8988T (cell line): ENCODE measurements at regions not wholly inside any gene's neighbourhood (a gene's known extent, or its start where the extent isn't known, plus 50 kb on each side); places are given as distances from the start of the nearest gene placed in this dataset.

ENCODE experiments used
- DNase-seq: peaks from one replicate; pipeline ENCODE4 v3.0.0; 2011

DNA sequence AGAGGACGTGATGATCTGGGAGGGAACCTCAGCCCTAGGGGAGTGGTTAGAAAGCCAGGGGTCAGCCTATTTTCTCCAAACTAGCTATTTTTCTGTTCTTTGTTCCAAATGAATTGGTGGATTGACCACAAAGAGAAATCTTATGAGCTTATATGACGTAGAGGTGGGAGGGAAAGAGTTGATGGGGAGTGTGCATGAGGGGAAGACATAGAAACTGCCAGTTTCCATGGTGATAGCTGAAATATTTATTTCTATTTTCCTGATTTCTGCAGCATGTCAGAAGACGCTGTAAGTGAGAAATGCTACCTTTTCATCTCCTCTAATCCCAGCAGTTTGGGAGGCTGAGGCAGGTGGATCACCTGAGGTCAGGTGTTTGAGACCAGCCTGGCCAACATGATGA lies 51.4 kb upstream of the CISTR start:
- DNase-seq, result no peak

DNA sequence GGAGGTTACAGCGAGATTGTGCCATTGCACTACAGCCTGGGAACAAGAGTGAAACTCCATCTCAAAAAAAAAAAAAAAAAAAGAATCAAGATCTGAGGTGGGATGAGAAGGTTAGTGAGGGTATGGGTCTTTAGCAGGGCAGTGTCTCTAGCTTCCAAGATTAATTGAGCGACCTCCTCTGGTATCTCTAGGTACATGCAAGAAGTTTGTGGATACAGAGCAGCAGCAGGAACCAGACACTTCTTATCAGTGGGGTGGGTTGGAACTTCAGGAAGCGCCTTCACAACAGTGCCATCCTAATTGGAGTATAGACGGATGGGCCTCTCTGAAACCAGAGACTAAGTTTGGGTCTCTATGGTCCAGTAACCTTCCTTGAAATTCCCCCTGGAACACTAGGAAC lies 51.9 kb upstream of the CISTR start:
- no peak for DNase-seq

- DNase-seq, result no peak
These were observed 52.6 kb upstream of the CISTR start for GRCh38 chr12:53804429-53804828.

DNA sequence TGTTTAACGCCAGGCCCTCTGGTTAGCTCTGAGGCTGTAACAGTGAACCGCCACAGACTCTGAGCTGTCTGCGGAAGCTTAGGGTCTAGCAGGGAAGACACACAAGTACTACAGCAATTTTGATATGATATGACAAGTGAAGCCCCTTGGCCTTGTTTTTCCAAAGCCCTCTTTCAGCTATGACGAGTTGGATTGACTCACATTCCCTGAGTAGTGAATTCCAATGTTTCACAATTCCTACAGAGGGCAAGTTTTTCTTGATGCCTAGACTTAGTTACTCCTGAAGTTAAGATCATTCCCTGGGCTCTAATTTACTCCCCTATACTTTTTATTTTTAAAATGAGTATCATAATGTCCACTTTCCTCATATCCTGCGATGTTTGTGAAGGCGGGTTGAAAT lies 53.3 kb upstream of the CISTR start:
- no peak for DNase-seq

- no peak for DNase-seq
These were observed 54.0 kb upstream of the CISTR start for GRCh38 chr12:53805791-53806190.

- no peak for DNase-seq
These were observed 54.9 kb upstream of the CISTR start for GRCh38 chr12:53806721-53807120.

- no peak for DNase-seq
These were observed 55.6 kb upstream of the CISTR start for GRCh38 chr12:53807322-53807860.

- no peak for DNase-seq
These were observed 56.4 kb upstream of the CISTR start for GRCh38 chr12:53808023-53808705.

DNA sequence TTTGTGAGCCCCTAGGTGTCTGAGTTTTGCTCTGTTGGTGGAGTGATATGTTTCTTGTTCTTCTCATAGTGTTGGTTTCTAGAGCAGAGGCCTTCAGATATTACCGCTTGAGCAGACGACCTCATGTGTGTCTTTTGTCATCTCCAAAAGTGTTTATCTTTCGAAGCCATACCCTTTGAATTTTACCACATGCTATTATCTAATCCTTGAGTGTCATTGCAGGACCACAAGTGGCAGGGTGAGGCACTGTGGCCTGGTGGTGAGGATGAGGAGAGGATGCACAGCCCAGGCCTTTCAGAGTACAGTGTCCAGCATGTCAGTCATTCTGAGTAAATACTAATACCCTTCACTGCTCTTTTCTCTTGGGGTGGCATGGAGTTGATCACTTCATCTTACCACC lies 57.2 kb upstream of the CISTR start:
- DNase-seq, result no peak

GRCh38 chr12:53810950-53811349 lies 59.2 kb upstream of the CISTR start:
- no peak for DNase-seq

DNA sequence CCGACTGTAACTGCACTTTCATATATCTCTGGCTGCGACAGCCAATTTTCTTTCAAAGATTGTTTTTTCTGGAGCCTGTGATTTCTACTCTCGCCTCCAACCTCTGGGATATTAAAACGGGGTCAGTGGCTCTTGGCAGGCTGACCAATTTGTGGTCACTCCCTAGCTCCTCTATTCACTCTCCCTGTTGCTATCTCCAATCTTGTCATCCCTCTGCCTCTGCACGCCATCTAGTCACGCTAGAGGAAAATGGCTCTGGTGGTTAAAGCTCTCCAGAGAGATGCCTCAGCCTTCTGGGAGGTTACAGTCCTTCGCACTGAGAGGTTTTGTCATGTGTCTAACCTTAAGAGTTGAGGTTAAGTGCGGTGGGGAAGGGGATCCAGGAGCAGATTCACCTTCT lies 59.8 kb upstream of the CISTR start:
- no peak for DNase-seq

DNA sequence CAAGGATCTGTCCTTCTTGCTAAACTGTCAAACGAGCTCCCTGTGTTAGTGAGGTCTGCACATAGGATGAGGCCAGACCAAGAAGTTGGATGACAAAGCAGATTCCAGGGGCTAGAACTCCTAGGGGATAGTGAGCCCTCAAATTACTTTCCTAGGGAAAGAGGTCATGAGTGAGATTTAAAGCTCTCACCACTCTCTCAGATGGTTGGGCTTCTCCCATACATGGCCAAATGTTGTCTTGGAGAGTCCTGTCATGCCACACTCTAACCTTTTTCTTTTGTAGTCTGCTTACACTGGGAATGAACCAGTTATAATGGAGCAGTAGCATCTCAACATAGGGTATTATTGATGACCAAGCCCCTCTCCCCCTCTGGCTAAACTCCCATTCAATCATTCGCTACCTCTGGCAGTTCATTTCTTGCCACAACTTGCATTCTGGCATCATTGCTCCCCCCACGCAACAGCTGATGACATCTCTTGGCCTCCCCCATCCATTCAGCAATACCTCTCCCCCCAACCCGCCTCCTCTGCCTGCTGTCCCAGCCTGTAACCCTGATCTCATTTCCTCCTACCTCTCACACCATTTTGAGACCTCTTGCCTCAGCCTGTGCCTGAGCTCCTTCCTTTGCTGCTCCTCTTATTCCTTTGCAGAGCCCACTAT lies 64.7 kb upstream of the CISTR start:
- no peak for DNase-seq

DNA sequence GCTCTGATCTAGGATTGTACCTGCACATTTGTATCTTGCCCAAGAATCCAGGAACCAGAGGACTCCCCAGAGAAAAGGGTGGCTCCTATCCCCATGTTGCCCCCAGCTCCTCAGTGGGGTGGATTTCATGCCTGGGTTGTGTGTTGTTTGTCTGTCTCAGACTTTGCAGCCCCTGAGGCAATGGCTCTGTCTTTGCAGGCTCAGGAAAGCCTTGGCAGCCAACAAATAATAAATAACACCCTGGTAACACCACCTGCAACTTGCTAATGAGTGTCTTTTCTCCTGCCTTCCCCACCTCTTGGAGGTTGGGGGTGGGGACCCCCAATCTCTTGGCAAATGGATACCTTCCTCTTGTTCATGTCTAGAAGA lies 65.2 kb upstream of the CISTR start:
- no peak for DNase-seq

GRCh38 chr12:53820514-53821306 lies 68.9 kb upstream of the CISTR start:
- DNase-seq, result no peak

- DNase-seq, result no peak
These were observed 72.4 kb upstream of the CISTR start for GRCh38 chr12:53824001-53824712.

GRCh38 chr12:53825246-53826081 lies 73.7 kb upstream of the CISTR start:
- DNase-seq, result no peak

DNA sequence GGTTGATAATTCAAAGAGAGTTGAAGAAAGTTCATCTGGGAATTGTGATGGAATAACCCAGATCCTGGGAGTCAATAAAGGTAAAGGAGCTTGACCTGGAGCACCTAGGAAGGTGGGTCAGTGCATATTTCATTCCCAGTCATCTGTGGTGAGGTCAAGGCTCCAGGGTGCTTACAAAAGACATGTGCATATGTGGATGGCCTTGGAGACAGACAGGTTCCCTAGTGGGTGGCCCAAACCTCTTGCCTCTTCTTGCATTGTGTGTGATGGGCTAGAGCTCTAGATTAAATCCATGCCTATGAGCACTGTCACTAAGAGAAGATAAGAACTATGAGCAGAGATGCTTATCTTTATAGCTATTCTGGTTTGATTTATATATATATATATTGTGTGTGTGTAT lies 75.5 kb upstream of the CISTR start:
- no peak for DNase-seq

DNA sequence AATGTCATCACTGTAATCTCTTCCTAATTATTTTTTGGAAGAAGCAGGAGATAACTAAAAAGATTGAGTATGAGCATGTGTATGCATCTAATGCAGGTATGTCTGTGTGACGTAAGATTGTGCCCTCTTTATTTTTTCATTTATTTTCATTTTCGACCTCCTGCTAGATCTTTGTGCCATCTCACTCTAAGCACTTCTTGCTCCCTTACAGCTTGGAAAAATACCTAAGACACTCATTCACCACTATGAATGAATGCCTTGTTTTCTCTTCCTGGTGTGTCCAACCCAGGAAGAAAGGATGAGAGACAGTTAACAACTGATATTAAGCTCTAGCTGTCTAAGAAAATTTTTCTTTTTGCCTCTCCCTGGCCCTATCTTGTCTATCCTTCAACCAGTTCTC lies 76.8 kb upstream of the CISTR start:
- DNase-seq, result no peak

DNA sequence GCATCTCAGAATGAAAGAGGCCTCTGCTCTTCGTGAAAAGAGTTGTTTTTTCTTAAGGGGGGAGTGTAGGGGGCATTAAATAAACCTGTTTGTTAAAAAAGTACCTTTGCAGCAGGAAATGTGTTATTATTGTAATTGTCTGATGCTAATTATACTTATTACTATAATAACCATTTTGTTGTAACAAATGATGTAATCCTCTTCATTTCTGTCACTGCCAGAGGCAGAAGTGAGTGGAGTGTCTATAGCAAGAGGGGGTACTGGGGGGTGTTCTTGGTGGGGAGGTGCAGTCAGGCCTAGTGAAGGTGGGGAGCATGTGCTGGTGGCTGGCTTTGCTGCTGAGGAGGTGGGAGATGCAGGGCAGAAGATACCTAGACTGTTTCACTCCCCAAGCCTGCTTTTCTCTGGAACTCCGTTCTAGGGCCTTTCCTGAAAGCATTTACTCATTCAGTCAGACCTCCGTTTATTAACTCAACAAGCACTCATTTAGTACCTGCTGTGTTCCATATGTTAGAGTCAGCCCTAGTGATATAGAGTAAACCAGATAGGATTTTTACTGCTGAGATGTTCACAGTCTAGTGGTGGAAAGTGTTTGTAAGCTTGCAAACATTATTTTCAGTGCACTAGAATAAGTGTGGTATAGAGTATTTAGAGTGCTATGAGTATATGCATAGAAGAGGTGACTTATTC lies 77.5 kb upstream of the CISTR start:
- no peak for DNase-seq

DNA sequence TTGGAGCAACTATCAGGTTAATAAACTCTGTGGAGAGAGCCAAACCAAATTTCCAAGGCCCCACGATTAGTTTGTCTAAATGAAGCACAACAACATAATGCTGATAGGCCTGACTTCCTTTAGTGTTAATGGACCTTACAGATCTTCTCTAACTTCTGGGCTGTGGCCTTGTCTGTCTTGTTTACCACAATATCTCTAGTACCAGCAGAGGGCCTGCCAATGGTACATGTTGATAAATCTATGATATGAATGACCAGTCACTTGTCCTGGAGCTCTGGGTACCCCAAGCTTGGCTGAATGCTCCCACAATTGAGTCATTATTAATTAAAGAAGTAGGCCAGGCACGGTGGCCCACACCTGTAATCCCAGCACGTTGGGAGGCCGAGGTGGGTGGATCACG lies 78.9 kb upstream of the CISTR start:
- DNase-seq, result no peak

DNA sequence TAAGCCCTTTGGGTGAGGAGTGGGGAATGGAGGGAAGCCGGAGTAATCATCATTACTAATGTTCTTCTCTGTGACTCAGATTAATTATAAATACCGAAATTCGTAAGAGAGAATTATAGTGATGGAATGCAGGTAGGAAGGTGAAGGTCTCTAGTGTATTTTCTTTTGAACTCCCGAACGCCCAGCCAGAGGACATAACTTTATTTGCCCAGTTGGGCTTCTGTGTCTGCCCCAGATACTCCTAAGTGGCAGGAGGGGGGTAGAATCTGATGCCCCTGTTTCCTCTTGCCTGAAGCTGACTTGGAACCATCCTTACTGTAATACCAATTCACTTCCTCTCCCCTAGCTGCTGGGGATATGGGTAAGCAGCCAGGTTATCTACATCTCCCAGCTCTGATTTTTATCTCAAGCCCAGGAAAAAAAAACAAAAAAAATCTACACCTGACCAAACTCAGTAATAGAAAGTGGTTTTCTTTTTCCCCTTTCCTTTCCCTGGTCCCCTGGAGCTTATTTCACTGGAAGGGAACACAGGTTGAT lies 84.4 kb upstream of the CISTR start:
- no peak for DNase-seq
